ENCODE measurements at regions not wholly inside any gene's neighbourhood (a gene's known extent, or its start where the extent isn't known, plus 50 kb on each side); places are given as distances from the start of the nearest gene placed in this dataset.
"Not testable (repeated sequence)": the region's sequence is repeated elsewhere in the genome, so short reads cannot be mapped to it uniquely, and the experiment has no call there.

DNA sequence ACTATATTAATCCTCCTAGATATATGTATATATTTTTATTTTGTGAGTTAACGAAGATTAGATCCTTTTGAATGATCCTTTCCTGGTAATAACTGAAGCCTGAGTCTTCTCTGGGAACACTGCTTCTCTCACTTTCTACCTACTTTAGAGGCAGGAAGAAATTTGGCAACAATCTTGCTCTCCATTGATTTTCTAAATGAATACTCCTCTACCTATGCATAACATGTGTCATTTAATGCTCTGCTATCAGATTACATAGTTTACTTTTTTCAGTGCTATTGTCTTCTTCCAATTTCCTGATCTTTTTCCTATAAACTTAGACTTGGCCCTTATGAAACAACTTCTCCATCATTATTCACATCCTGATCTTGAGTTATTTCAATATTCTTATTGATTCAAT lies 60.4 kb upstream of the PDHA2 start:
- in situ Hi-C loops (cut with HindIII; ENCODE audit: low sequenced_read_pairs): no loop called here

- in situ Hi-C loops (cut with HindIII; ENCODE audit: low sequenced_read_pairs): no loop called here
These were observed 61.2 kb upstream of the PDHA2 start for GRCh38 chr4:95778666-95779065.

DNA sequence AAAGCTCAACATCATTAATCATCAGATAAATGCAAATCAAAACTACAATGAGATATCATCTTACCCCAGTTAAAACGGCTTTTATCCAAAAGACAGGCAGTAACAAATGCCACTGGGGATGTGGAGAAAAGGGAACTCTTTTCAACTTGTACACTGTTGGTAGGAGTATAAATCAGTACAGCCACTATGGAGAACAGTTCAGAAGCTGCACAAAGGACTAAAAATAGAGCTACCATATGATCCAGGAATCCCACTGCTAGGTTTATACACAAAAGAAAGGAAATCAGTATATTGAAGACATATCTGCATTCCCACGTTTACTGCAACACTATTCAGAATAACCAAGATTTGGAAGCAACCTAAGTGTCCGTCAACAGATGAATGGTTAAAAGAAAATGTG lies 69.3 kb upstream of the PDHA2 start:
- in situ Hi-C loops (cut with HindIII; ENCODE audit: low sequenced_read_pairs): not testable (repeated sequence)

- in situ Hi-C loops (cut with HindIII; ENCODE audit: low sequenced_read_pairs): no loop called here
These were observed 74.9 kb upstream of the PDHA2 start for GRCh38 chr4:95764961-95765360.

DNA sequence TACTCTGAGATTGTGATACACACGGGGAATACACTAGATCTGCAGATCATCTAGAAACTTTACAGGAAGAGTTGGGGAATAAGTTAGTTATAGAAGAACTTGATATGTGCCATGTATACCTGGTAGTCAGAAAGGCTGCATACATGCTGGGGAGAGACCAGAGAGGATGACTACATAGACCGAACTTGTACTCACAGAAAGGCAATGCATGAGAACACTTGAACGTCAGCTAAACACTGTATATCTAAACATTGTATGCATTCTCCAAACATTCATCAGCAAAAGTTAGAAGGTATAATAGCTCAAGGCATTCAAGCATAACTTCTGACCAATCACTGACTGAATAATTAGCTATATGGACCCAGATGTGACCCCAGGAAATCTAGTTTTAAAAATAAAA lies 78.0 kb upstream of the PDHA2 start:
- in situ Hi-C loops (cut with HindIII; ENCODE audit: low sequenced_read_pairs): no loop called here

GRCh38 chr4:95761426-95761825 lies 78.5 kb upstream of the PDHA2 start:
- in situ Hi-C loops (cut with HindIII; ENCODE audit: low sequenced_read_pairs): no loop called here

DNA sequence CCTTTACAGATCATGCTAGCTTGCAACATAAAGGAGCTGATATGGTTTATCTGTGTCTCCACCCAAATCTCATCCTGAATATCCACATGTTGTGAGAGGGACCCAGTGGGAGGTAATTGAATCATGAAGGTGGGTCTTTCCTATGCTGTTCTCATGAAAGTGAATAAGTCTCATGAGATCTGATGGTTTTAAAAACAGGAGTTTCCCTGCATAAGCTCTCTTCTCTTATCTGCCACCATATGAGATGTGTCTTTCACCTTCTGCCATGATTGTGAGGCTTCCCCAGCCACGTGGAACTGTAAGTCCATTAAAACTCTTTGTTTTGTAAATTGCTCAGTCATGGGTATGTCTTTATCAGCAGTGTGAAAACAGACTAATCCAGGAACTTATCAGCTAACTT lies 79.2 kb upstream of the PDHA2 start:
- in situ Hi-C loops (cut with HindIII; ENCODE audit: low sequenced_read_pairs): not testable (repeated sequence)

DNA sequence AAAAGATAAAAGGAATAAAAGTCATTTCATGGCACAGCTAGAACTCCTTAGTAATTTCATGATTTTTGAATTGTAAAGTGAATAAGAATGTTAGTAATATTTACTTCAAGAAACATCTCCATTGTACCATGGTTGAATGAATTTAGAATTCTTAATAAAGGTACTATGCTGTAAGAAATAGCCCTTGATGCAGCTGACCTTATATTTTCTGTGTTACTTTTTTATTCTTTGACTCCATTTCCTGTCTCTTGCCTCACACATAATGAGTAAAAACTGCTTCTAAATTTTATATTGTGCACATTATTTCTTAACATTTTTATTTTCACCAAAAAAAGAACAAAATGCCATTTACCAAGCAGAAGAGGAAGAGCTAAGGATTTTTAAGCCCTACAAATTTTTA lies 81.9 kb upstream of the PDHA2 start:
- in situ Hi-C loops (cut with HindIII; ENCODE audit: low sequenced_read_pairs): no loop called here

DNA sequence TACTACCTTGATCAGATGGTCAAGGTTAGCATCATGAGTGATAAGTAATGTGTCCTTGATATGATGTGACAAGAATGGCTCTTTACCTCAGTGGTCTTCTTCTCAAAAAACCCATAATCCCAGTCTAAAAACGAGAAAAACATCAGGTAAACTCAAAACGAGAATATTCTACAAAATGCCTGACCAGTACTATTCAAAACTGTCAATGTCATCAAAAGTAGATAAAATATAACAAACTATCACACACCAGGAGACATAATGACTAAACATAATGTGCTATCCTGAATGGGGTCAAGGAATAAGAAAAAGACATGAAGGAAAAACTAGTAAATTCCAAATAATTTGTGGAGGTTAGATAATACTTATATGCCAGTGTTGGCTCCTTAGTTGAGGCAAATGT lies 85.2 kb upstream of the PDHA2 start:
- in situ Hi-C loops (cut with HindIII; ENCODE audit: low sequenced_read_pairs): no loop called here

- in situ Hi-C loops (cut with HindIII; ENCODE audit: low sequenced_read_pairs): loop anchor here (5.0 kb wide), 1 partner anchor 42 kb away; no protein-coding TSS in a partner anchor
These were observed 90.7 kb upstream of the PDHA2 start for GRCh38 chr4:95749204-95749603.

- in situ Hi-C loops (cut with HindIII; ENCODE audit: low sequenced_read_pairs): no loop called here
These were observed 97.0 kb upstream of the PDHA2 start for GRCh38 chr4:95742872-95743271.

GRCh38 chr4:95742179-95742578 lies 97.7 kb upstream of the PDHA2 start:
- in situ Hi-C loops (cut with HindIII; ENCODE audit: low sequenced_read_pairs): no loop called here

DNA sequence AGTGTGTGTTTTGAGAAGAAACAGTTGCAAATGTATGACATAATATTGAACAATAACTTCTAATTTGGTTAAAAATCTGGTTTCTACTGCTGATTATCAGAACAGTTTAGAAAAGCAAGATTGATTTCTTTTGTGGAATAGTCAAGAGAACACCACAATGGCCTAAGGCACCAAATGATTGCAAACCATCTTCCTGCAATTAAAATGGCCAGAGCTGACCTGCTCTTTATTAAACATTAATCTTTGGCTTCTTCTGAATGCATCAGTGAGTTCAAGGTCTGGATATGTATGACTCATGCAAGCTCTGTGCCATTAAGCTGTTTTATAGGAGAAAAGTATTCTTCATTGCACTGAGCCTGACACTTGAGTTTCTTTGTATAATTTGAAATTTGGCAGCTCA lies 107.8 kb upstream of the PDHA2 start:
- in situ Hi-C loops (cut with HindIII; ENCODE audit: low sequenced_read_pairs): no loop called here

GRCh38 chr4:95729596-95729995 lies 110.3 kb upstream of the PDHA2 start:
- in situ Hi-C loops (cut with HindIII; ENCODE audit: low sequenced_read_pairs): no loop called here

DNA sequence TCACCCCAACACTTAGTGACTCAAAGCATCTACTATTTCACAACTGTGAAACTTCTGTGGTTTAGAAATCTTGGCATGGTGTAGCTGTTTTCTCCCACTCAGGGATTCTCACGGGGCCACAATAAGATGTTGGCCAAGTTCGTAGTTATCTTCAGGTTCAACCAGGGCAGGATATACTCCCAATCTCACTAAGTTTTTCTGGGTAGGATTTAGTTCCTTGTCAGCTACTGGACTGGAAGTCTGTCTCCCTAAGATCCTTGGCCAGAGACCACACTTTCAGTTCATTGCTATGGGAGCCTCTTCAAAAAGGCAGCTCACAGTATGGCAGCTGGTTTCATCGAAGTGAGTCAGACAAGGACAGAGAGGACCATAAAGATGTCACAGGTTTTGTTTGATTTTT lies 111.7 kb upstream of the PDHA2 start:
- in situ Hi-C loops (cut with HindIII; ENCODE audit: low sequenced_read_pairs): no loop called here

- in situ Hi-C loops (cut with HindIII; ENCODE audit: low sequenced_read_pairs): no loop called here
These were observed 124.1 kb upstream of the PDHA2 start for GRCh38 chr4:95715830-95716229.

- in situ Hi-C loops (cut with HindIII; ENCODE audit: low sequenced_read_pairs): no loop called here
These were observed 125.3 kb upstream of the PDHA2 start for GRCh38 chr4:95714571-95714970.

- in situ Hi-C loops (cut with HindIII; ENCODE audit: low sequenced_read_pairs): loop anchor here (5.0 kb wide), 1 partner anchor 42 kb away; no protein-coding TSS in a partner anchor
These were observed 134.6 kb upstream of the PDHA2 start for GRCh38 chr4:95705323-95705722.

DNA sequence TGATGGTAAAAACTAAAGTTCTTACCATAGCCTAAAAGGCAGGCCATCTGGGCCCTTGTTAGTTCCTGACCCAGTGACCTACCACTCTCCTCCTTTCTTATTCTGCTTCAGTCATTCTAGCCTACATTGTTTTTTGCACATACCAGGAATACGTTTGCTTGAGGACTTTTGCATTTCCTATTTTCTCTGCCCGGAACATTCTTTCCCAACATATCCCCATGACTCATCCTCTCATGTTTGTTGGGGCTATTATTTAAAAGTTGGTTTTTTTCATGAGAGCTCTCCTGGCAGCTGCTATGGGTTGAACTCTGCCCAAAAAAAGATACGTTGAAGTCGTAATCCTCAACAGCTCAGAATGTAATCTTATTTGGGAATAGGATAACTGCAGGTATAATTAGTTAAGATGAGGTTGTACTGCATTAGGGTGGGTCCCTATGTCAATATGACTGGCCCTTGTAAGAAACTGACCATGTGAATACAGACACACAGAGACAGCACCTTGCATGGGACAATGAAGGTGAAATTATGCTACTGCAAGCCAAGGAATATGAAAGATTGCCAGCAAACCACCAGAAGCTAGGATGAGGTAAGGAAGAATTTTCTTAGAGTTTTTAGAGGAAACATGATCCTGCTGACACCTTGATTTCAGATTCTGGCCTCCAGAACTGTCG lies 138.3 kb upstream of the PDHA2 start:
- in situ Hi-C loops (cut with HindIII; ENCODE audit: low sequenced_read_pairs): no loop called here

DNA sequence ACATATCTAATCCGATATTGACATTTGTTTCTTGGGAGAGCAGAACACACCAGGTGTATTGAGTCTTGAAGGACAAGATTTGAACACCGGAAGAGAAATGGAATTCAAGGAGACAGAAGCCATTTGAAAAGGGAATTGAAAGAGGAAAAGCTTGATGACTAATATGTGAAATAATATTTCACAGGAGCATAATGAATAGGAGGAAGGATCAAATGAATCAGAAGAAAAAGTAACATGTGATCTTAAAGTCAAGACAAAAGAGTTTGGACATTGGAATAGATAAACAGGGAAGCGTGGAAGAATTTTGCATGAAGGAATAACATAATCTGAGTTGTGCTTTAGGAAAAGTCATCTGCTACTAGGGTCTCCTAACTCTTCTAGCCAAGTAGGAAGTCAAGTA lies 145.5 kb upstream of the PDHA2 start:
- in situ Hi-C loops (cut with HindIII; ENCODE audit: low sequenced_read_pairs): no loop called here

GRCh38 chr4:95693594-95693993 lies 144.8 kb upstream of the UNC5C start:
- in situ Hi-C loops (cut with HindIII; ENCODE audit: low sequenced_read_pairs): no loop called here

DNA sequence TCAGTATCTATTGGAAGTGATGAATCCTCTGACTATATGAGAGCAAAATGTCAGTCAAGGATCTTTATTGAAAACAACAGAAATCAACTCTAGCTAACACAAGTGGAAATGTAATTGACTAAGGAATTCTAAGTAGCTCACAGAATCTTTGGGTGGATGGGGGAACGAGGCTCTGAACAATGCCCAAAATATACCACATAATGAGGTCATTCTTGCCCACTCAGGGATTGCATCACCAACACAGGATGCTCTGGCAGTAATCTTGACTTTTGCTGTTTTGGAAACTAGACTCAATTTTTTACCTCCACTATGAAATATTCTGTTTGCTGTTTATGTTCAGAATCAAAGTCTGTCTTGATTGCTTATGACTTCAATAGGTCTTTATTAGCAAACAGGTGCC lies 127.4 kb upstream of the UNC5C start:
- in situ Hi-C loops (cut with HindIII; ENCODE audit: low sequenced_read_pairs): no loop called here

GRCh38 chr4:95675623-95676022 lies 126.8 kb upstream of the UNC5C start:
- in situ Hi-C loops (cut with HindIII; ENCODE audit: low sequenced_read_pairs): no loop called here

All from endothelial cell of hepatic sinusoid (primary cell).